Progenitor cell of endocrine pancreas (in vitro differentiated cells): ENCODE measurements at regions not wholly inside any gene's neighbourhood (a gene's known extent, or its start where the extent isn't known, plus 50 kb on each side); places are given as distances from the start of the nearest gene placed in this dataset.

Experiments
- DNase-seq: peaks from one replicate; pipeline ENCODE4 v3.0.0; 2021; ENCODE audit warnings: low spot score; ENCODE audit not compliant: unreplicated experiment
- H3K27ac Mint-ChIP-seq: 2 replicates; pipeline ENCODE4 v1.8.0; 2021; ENCODE audit warnings: mild to moderate bottlenecking, moderate library complexity, mixed read lengths
- H3K27me3 Mint-ChIP-seq: 2 replicates; pipeline ENCODE4 v1.8.0; 2021; ENCODE audit warnings: mixed read lengths
- H3K36me3 Mint-ChIP-seq: 2 replicates; pipeline ENCODE4 v1.8.0; 2022; ENCODE audit warnings: mixed read lengths; ENCODE audit not compliant: insufficient read depth
- H3K4me1 Mint-ChIP-seq: 2 replicates; pipeline ENCODE4 v1.8.0; 2021; ENCODE audit warnings: low read depth, mixed read lengths
- H3K4me3 Mint-ChIP-seq: 2 replicates; pipeline ENCODE4 v1.8.0; 2021; ENCODE audit warnings: low read depth, mild to moderate bottlenecking, moderate library complexity, mixed read lengths
- H3K9me3 Mint-ChIP-seq: 2 replicates; pipeline ENCODE4 v1.8.0; 2021; ENCODE audit warnings: low read depth, mixed read lengths
- TF ChIP-seq, protein P1 (sequence below): fragments of 200-600 bp; sonication (generic); IDR thresholded peaks from one replicate; pipeline ENCODE4 v1.5.0; 2021; ENCODE audit warnings: antibody characterized with exemption, mild to moderate bottlenecking; ENCODE audit not compliant: unreplicated experiment

GRCh38 chr18:30056528-30056927 lies 986.0 kb downstream of the DSC3 start:
- no peaks in the 10 kb centered on the region for H3K9me3 Mint-ChIP-seq
- H3K4me1 Mint-ChIP-seq, result no peaks in the 10 kb centered on the region
- TF ChIP-seq, protein P1, sequence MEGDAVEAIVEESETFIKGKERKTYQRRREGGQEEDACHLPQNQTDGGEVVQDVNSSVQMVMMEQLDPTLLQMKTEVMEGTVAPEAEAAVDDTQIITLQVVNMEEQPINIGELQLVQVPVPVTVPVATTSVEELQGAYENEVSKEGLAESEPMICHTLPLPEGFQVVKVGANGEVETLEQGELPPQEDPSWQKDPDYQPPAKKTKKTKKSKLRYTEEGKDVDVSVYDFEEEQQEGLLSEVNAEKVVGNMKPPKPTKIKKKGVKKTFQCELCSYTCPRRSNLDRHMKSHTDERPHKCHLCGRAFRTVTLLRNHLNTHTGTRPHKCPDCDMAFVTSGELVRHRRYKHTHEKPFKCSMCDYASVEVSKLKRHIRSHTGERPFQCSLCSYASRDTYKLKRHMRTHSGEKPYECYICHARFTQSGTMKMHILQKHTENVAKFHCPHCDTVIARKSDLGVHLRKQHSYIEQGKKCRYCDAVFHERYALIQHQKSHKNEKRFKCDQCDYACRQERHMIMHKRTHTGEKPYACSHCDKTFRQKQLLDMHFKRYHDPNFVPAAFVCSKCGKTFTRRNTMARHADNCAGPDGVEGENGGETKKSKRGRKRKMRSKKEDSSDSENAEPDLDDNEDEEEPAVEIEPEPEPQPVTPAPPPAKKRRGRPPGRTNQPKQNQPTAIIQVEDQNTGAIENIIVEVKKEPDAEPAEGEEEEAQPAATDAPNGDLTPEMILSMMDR, result no peak
- H3K36me3 Mint-ChIP-seq, result no peaks in the 10 kb centered on the region
- no peak for DNase-seq
- H3K27me3 Mint-ChIP-seq, result no peaks in the 10 kb centered on the region
- no peak overlapping the region for H3K27ac Mint-ChIP-seq
- no peak overlapping the region for H3K4me3 Mint-ChIP-seq

DNA sequence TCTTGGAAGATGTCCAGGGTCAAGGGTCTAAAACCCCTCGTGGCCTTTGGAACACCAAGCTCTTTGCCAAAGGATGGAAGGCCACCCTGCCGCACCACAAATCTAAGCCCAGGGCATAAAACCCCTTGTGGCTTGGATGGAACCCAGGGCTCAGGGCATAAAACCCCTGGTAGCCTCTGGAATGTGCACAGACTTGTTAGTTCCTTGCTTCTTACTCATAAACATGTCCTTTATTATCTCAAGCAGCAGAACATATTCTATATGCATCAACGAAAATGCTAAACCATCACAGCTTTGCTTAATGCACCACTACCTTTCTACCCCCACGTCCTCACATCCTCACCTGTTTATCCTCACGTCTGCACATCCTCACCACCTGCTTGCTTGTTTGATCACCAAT lies 998.0 kb downstream of the DSC3 start:
- Mint-ChIP-seq H3K27ac (no peak overlapping the region), H3K36me3 (no peaks in the 10 kb centered on the region), H3K4me3 (no peak overlapping the region), H3K4me1 (no peaks in the 10 kb centered on the region), H3K27me3 (no peaks in the 10 kb centered on the region), H3K9me3 (no peaks in the 10 kb centered on the region)
- DNase-seq, result no peak
- TF ChIP-seq, protein P1, result no peak

- H3K27ac Mint-ChIP-seq, result no peak overlapping the region
- no peaks in the 10 kb centered on the region for H3K36me3 Mint-ChIP-seq
- no peaks in the 10 kb centered on the region for H3K4me1 Mint-ChIP-seq
- TF ChIP-seq, protein P1, result no peak
- no peak for DNase-seq
- no peaks in the 10 kb centered on the region for H3K27me3 Mint-ChIP-seq
- H3K4me3 Mint-ChIP-seq, result no peak overlapping the region
- H3K9me3 Mint-ChIP-seq, result peaks cover 4% of the 10 kb centered on the region
Measured at GRCh38 chr18:30039201-30039600, 1003.3 kb downstream of the DSC3 start.

GRCh38 chr18:30034818-30035217 lies 1007.7 kb downstream of the DSC3 start:
- H3K4me1 Mint-ChIP-seq, result no peaks in the 10 kb centered on the region
- peaks cover 9% of the 10 kb centered on the region for H3K9me3 Mint-ChIP-seq
- DNase-seq, result no peak
- TF ChIP-seq, protein P1, result no peak
- H3K4me3 Mint-ChIP-seq, result no peak overlapping the region
- no peaks in the 10 kb centered on the region for H3K27me3 Mint-ChIP-seq
- no peak overlapping the region for H3K27ac Mint-ChIP-seq
- H3K36me3 Mint-ChIP-seq, result no peaks in the 10 kb centered on the region

DNA sequence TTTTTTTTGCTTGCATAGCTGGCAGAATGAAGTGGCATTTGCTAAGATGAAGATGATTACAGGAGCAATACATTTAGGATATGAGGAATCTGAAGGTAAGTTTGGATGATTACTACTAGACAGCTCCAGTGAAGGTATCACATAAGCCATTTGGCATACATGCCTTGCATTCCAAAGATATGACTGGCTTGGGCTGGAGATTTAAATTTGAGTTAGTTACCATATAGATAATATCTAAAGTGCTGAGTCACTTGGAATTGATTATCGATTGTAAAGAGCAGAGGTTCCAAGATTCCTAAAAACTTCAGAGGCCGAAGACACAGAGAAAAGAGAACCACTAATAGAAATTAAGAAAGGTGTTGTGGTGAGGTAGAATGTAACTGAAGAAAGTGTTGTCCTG lies 1026.4 kb downstream of the DSC3 start:
- no peaks in the 10 kb centered on the region for H3K27me3 Mint-ChIP-seq
- H3K4me3 Mint-ChIP-seq, result no peak overlapping the region
- no peak for DNase-seq
- TF ChIP-seq, protein P1, result no peak
- H3K36me3 Mint-ChIP-seq, result no peaks in the 10 kb centered on the region
- no peaks in the 10 kb centered on the region for H3K9me3 Mint-ChIP-seq
- H3K27ac Mint-ChIP-seq, result no peak overlapping the region
- peaks cover 1% of the 10 kb centered on the region for H3K4me1 Mint-ChIP-seq

- Mint-ChIP-seq H3K9me3 (no peaks in the 10 kb centered on the region), H3K36me3 (no peaks in the 10 kb centered on the region), H3K27me3 (peaks cover 3% of the 10 kb centered on the region), H3K4me3 (no peak overlapping the region), H3K27ac (no peak overlapping the region), H3K4me1 (peaks cover 7% of the 10 kb centered on the region)
- TF ChIP-seq, protein P1, result no peak
- no peak for DNase-seq
Measured at GRCh38 chr18:30004965-30005364, 1037.6 kb downstream of the DSC3 start.
